Activated naive CD4-positive, alpha-beta T cell treated with Interleukin-2 at 50 U/mL for 16 hours (primary cell): ENCODE measurements at regions not wholly inside any gene's neighbourhood (a gene's known extent, or its start where the extent isn't known, plus 50 kb on each side); places are given as distances from the start of the nearest gene placed in this dataset.
"Not testable (repeated sequence)": the region's sequence is repeated elsewhere in the genome, so short reads cannot be mapped to it uniquely, and the experiment has no call there.

Source experiments
- DNase-seq: peaks from one replicate; pipeline ENCODE4 v3.0.0-alpha.2; 2020

- no peak for DNase-seq
Measured at GRCh38 chr5:50501491-50502228, 60.6 kb upstream of the EMB start.

GRCh38 chr5:50513028-50513457 is 72.0 kb upstream of the EMB start:
- not testable (repeated sequence) for DNase-seq

GRCh38 chr5:50521060-50521459 is 80.0 kb upstream of the EMB start:
- not testable (repeated sequence) for DNase-seq

GRCh38 chr5:50527514-50528060 is 86.5 kb upstream of the EMB start:
- not testable (repeated sequence) for DNase-seq

GRCh38 chr5:50535393-50535792 is 94.3 kb upstream of the EMB start:
- no peak for DNase-seq

GRCh38 chr5:50537534-50537933 is 96.4 kb upstream of the EMB start:
- not testable (repeated sequence) for DNase-seq

- DNase-seq = no peak
Measured at GRCh38 chr5:50547303-50547702, 106.2 kb upstream of the EMB start.

GRCh38 chr5:50550267-50550666 is 109.2 kb upstream of the EMB start:
- no peak for DNase-seq

GRCh38 chr5:50550993-50551392 is 109.9 kb upstream of the EMB start:
- no peak for DNase-seq

- no peak for DNase-seq
Measured at GRCh38 chr5:50553560-50553984, 112.5 kb upstream of the EMB start.

- not testable (repeated sequence) for DNase-seq
Measured at GRCh38 chr5:50558640-50559039, 107.8 kb upstream of the PARP8 start.

GRCh38 chr5:50559955-50560354 is 106.5 kb upstream of the PARP8 start:
- DNase-seq = no peak

- no peak for DNase-seq
Measured at GRCh38 chr5:50562694-50563093, 103.7 kb upstream of the PARP8 start.

GRCh38 chr5:50564079-50564478 is 102.4 kb upstream of the PARP8 start:
- DNase-seq = peak; percentile 15

- DNase-seq = no peak
Measured at GRCh38 chr5:50564558-50564957, 101.9 kb upstream of the PARP8 start.

GRCh38 chr5:50574121-50574520 is 92.3 kb upstream of the PARP8 start:
- no peak for DNase-seq

GRCh38 chr5:50575740-50576139 is 90.7 kb upstream of the PARP8 start:
- DNase-seq = no peak

GRCh38 chr5:50576265-50576664 is 90.2 kb upstream of the PARP8 start:
- DNase-seq = no peak

- DNase-seq = no peak
Measured at GRCh38 chr5:50576686-50577256, 89.7 kb upstream of the PARP8 start.

- DNase-seq = no peak
Measured at GRCh38 chr5:50580506-50580905, 85.9 kb upstream of the PARP8 start.

GRCh38 chr5:50581845-50582244 is 84.6 kb upstream of the PARP8 start:
- DNase-seq = not testable (repeated sequence)

- no peak for DNase-seq
Measured at GRCh38 chr5:50582699-50583098, 83.7 kb upstream of the PARP8 start.

GRCh38 chr5:50583621-50584020 is 82.8 kb upstream of the PARP8 start:
- no peak for DNase-seq

- DNase-seq = not testable (repeated sequence)
Measured at GRCh38 chr5:50588471-50588870, 78.0 kb upstream of the PARP8 start.
